ENCODE measurements at regions not wholly inside any gene's neighbourhood (a gene's known extent, or its start where the extent isn't known, plus 50 kb on each side); places are given as distances from the start of the nearest gene placed in this dataset.

DNA sequence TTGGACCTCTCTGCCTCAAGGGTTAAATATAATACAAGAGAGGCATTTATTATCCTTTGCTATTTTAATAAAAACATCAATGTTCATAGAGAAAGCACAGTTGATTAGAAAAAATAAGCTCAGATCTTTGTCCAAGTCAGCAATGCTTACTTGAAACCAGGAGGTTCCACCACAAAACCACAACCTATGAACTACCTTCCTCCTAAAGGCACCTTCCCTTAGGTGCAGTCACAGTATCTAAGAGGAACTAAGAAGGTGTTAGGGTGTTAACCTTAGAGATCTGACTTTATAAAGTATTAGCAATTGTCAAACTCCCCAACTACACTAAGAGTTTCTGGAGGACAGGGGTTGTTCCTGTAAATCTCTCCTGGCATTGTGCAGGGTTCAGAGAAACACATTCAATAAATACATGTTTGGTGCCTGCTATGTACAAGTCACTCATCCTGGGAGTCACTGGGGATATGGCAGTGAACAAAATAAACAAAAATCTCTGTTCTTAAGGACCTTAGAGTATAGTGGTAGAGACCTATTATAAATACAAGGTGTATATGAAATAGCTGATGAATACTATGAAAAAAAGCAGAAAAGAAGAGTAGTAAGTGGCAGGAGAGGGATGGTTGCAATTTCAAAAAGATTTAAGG lies 208.6 kb downstream of the NFKBIZ start:
- TF ChIP-seq EP300 (IDR thresholded peaks at IDR 0.05) (no peak), POLR2AphosphoS5 (IDR thresholded peaks at IDR 0.05) (no peak), POLR2A (IDR thresholded peaks at IDR 0.05) (no peak)
- TF ChIP-seq, protein P1, sequence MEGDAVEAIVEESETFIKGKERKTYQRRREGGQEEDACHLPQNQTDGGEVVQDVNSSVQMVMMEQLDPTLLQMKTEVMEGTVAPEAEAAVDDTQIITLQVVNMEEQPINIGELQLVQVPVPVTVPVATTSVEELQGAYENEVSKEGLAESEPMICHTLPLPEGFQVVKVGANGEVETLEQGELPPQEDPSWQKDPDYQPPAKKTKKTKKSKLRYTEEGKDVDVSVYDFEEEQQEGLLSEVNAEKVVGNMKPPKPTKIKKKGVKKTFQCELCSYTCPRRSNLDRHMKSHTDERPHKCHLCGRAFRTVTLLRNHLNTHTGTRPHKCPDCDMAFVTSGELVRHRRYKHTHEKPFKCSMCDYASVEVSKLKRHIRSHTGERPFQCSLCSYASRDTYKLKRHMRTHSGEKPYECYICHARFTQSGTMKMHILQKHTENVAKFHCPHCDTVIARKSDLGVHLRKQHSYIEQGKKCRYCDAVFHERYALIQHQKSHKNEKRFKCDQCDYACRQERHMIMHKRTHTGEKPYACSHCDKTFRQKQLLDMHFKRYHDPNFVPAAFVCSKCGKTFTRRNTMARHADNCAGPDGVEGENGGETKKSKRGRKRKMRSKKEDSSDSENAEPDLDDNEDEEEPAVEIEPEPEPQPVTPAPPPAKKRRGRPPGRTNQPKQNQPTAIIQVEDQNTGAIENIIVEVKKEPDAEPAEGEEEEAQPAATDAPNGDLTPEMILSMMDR (IDR thresholded peaks at IDR 0.05) = no peak
